GM12878 (cell line): ENCODE measurements at regions not wholly inside any gene's neighbourhood (a gene's known extent, or its start where the extent isn't known, plus 50 kb on each side); places are given as distances from the start of the nearest gene placed in this dataset.

Source experiments
- ATAC-seq: fragments of 200-7000 bp; cut with Tn5 transposase; 3 replicates; pipeline ENCODE4 v1.9.1; 2020; ENCODE audit warnings: mild to moderate bottlenecking, moderate library complexity
- BruUV-seq: library from RNA; stranded (reverse); fragments of 400-500 nt; replicated peaks from 2 replicates; lab custom pipeline; 2021; lab: Mats Ljungman, UMichigan
- CTCF ChIA-PET: fragments of 300-600 bp; sonication (Branson Sonifier 250); formaldehyde crosslinking; extraction: SDS; loops from one replicate; lab custom pipeline; 2021; ENCODE audit warnings: inconsistent platforms; lab: Yijun Ruan, JAX
- POLR2A ChIA-PET: fragments of 350-600 bp; formaldehyde crosslinking; extraction: SDS; loops from one replicate; lab custom pipeline; 2021; ENCODE audit warnings: inconsistent platforms; lab: Charles Lee
- RAD21 ChIA-PET: fragments of 300-600 bp; sonication (Branson Sonifier 250); formaldehyde crosslinking; loops from one replicate; lab custom pipeline; 2023; ENCODE audit warnings: antibody characterized with exemption; ENCODE audit not compliant: unreplicated experiment; lab: Charles Lee
- SMC1A ChIA-PET: fragments of 300-600 bp; sonication (Branson Sonifier 250); formaldehyde crosslinking; loops from one replicate; lab custom pipeline; 2023; ENCODE audit not compliant: unreplicated experiment, uncharacterized antibody; lab: Charles Lee
- DNase-seq: peaks from one replicate; pipeline ENCODE4 v3.0.0-alpha.2; 2011; ENCODE audit warnings: low read depth, low spot score
- FAIRE-seq: peaks from 3 replicates; lab custom pipeline; 2011; peaks lifted over from hg19 to GRCh38; lab: Jason Lieb, UNC
- H2AFZ ChIP-seq: 2 replicates; pipeline ENCODE4 v1.6.0; 2011; ENCODE audit warnings: low read depth, low read length, control low read depth; ENCODE audit not compliant: control insufficient read depth
- H3K27ac ChIP-seq: 2 replicates; pipeline ENCODE4 v1.5.1; 2011; ENCODE audit warnings: control low read depth; ENCODE audit not compliant: control insufficient read depth, insufficient read depth
- H3K27me3 ChIP-seq, 2 experiments: replicated peaks in 1 of 2; 2 replicates each; pipeline versions ENCODE4 v1.6.0 to v1.6.1; 2011; ENCODE audit warnings: low read length in 1 of 2; ENCODE audit not compliant: control insufficient read depth in 2 of 2, insufficient read depth in 2 of 2
- H3K36me3 ChIP-seq, 2 experiments: 2 replicates each; pipeline ENCODE4 v1.5.1; 2011; ENCODE audit warnings: low read length in 1 of 2; ENCODE audit not compliant: control insufficient read depth in 2 of 2, insufficient read depth in 2 of 2
- H3K4me1 ChIP-seq: 2 replicates; pipeline ENCODE4 v1.6.1; 2011; ENCODE audit warnings: mild to moderate bottlenecking, low read length, moderate library complexity, mixed read lengths; ENCODE audit not compliant: control insufficient read depth, insufficient read depth
- H3K4me2 ChIP-seq: 2 replicates; pipeline ENCODE4 v1.6.0; 2011; ENCODE audit warnings: control low read depth; ENCODE audit not compliant: control insufficient read depth, insufficient read depth
- H3K4me3 ChIP-seq: fragments of 200-600 bp; sonication (generic); 2 replicates; pipeline ENCODE4 v1.5.1; 2016
- H3K79me2 ChIP-seq: 2 replicates; pipeline ENCODE4 v1.6.0; 2011; ENCODE audit warnings: low read length; ENCODE audit not compliant: control insufficient read depth, insufficient read depth
- H3K9ac ChIP-seq: 2 replicates; pipeline ENCODE4 v1.8.0; 2011; ENCODE audit warnings: low read length, control low read depth, mixed read lengths; ENCODE audit not compliant: control insufficient read depth, insufficient read depth
- H3K9me3 ChIP-seq: replicated peaks from 3 replicates; pipeline ENCODE4 v1.5.1; 2011; ENCODE audit warnings: mild to moderate bottlenecking, low read length; ENCODE audit not compliant: control insufficient read depth, insufficient read depth
- H4K20me1 ChIP-seq: 2 replicates; pipeline ENCODE4 v1.6.0; 2011; ENCODE audit not compliant: control insufficient read depth, insufficient read depth
- ATF3 ChIP-seq: IDR thresholded peaks from 2 replicates; pipeline ENCODE4 v1.6.1; 2011; ENCODE audit warnings: low read depth, mild to moderate bottlenecking, low read length, moderate library complexity, borderline replicate concordance; ENCODE audit errors: extremely low read depth
- BMI1 ChIP-seq: fragments of 450-650 bp; IDR thresholded peaks from 2 replicates; pipeline ENCODE4 v1.6.1; 2016; ENCODE audit warnings: mild to moderate bottlenecking, moderate library complexity, borderline replicate concordance
- E2F4 ChIP-seq: IDR thresholded peaks from 2 replicates; pipeline ENCODE4 v1.6.1; 2012; ENCODE audit warnings: low read depth, low read length, improper control_type of control experiment
- FOXM1 ChIP-seq: IDR thresholded peaks from 2 replicates; pipeline ENCODE4 v1.6.1; 2012; ENCODE audit warnings: low read depth, mild to moderate bottlenecking, inconsistent platforms, low read length, moderate library complexity
- HDGF ChIP-seq: fragments of 450-650 bp; IDR thresholded peaks from 2 replicates; pipeline ENCODE4 v1.6.1; 2016; ENCODE audit warnings: antibody characterized with exemption
- MEF2A ChIP-seq: IDR thresholded peaks from 2 replicates; pipeline ENCODE4 v1.6.1; 2011; ENCODE audit warnings: low read depth, mild to moderate bottlenecking, low read length, moderate library complexity; ENCODE audit not compliant: insufficient read depth
- MEF2B ChIP-seq: fragments of 450-650 bp; IDR thresholded peaks from 2 replicates; pipeline ENCODE4 v1.6.1; 2018; ENCODE audit warnings: mild to moderate bottlenecking, moderate library complexity; ENCODE audit not compliant: partially characterized antibody, poor library complexity, severe bottlenecking
- NBN ChIP-seq: fragments of 450-650 bp; IDR thresholded peaks from 2 replicates; pipeline ENCODE4 v1.6.1; 2016
- NR2F1 ChIP-seq: fragments of 450-650 bp; conservative IDR thresholded peaks from 2 replicates; pipeline ENCODE4 v1.6.1; 2017; ENCODE audit warnings: mild to moderate bottlenecking
- SKIL ChIP-seq: fragments of 450-650 bp; IDR thresholded peaks from 2 replicates; pipeline ENCODE4 v1.6.1; 2017; ENCODE audit warnings: mild to moderate bottlenecking, low read depth, inconsistent platforms; ENCODE audit not compliant: poor library complexity, severe bottlenecking
- SMARCA5 ChIP-seq: fragments of 450-650 bp; IDR thresholded peaks from 2 replicates; pipeline ENCODE4 v1.6.1; 2017; ENCODE audit warnings: mild to moderate bottlenecking
- SMC3 ChIP-seq: IDR thresholded peaks from 2 replicates; pipeline ENCODE4 v1.6.1; 2011; ENCODE audit warnings: low read length, improper control_type of control experiment, borderline replicate concordance
- STAT1 ChIP-seq: fragments of 450-650 bp; conservative IDR thresholded peaks from 2 replicates; pipeline ENCODE4 v1.6.1; 2014; ENCODE audit warnings: antibody characterized with exemption, mild to moderate bottlenecking
- YBX1 ChIP-seq: fragments of 450-650 bp; IDR thresholded peaks from 2 replicates; pipeline ENCODE4 v1.6.1; 2016; ENCODE audit warnings: antibody characterized with exemption
- ZNF384 ChIP-seq: IDR thresholded peaks from 2 replicates; pipeline ENCODE4 v1.6.1; 2012; ENCODE audit warnings: low read depth, mild to moderate bottlenecking, low read length, improper control_type of control experiment, borderline replicate concordance
- ZSCAN29 ChIP-seq: fragments of 450-650 bp; IDR thresholded peaks from 2 replicates; pipeline ENCODE4 v1.6.1; 2017; ENCODE audit warnings: mild to moderate bottlenecking, moderate library complexity
- WGBS: methylation state at CpG from one replicate; pipeline ENCODE4 v1.1.6; 2016; ENCODE audit warnings: low lambda C conversion rate; ENCODE audit not compliant: insufficient replicate concordance, insufficient coverage; ENCODE audit errors: missing lambda C conversion rate; 5-methylcytosine and 5-hydroxymethylcytosine counted together
- in situ Hi-C: fragments of 300-500 bp; cut with MboI; formaldehyde crosslinking; loops from 9 replicates; pipeline ENCODE4 v1.14.3; 2018; ENCODE audit warnings: mixed read lengths
- intact Hi-C: fragments of 100-400 bp; cut with micrococcal nuclease; formaldehyde crosslinking; loops from one replicate; pipeline ENCODE4 v1.14.2; 2022; ENCODE audit not compliant: unreplicated experiment

GRCh38 chr7:94216944-94217461, 177.7 kb upstream of the COL1A2 start (continued):
- TF ChIP-seq ATF3 = no peak

GRCh38 chr7:94217766-94218165, 176.9 kb upstream of the COL1A2 start:
- ATAC-seq (no peak), DNase-seq (no peak), FAIRE-seq (no peak)
- Histone ChIP-seq H3K4me3 (no peak overlapping the region), H3K4me1 (no peaks in the 10 kb centered on the region), H3K9me3 (no peaks in the 10 kb centered on the region; the same call in 2 of the 3 replicates), H3K27ac (no peak overlapping the region), H3K9ac (no peak overlapping the region), H3K27me3 (no peaks in the 10 kb centered on the region), H4K20me1 (no peaks in the 10 kb centered on the region), H2AFZ (no peak overlapping the region), H3K79me2 (no peaks in the 10 kb centered on the region), H3K4me2 (no peak overlapping the region), H3K36me3 (no peaks in the 10 kb centered on the region)
- ChIA-PET CTCF (interaction anchor here (2.2 kb wide), 1 partner anchor 315 kb away, joined by 7 read pairs; no protein-coding TSS in a partner anchor), SMC1A (interaction anchor here (1.4 kb wide), 1 partner anchor 12 kb away, joined by 3 read pairs; no protein-coding TSS in a partner anchor), RAD21 (no interaction called here), POLR2A (no interaction called here)
- WGBS = 48% methylated on average over 2 of the region's 2 CpGs
- intact Hi-C loops = no loop called here
- TF ChIP-seq ZNF384 = no peak
- TF ChIP-seq SMARCA5 = no peak
- TF ChIP-seq HDGF = no peak
- TF ChIP-seq BMI1 = no peak
- no peak for TF ChIP-seq NBN
- no peak for TF ChIP-seq MEF2B
- no peak for TF ChIP-seq ZSCAN29
- TF ChIP-seq MEF2A = no peak
- no peak for TF ChIP-seq YBX1
- TF ChIP-seq FOXM1 = no peak
- TF ChIP-seq SMC3 = no peak
- TF ChIP-seq STAT1 = no peak
- TF ChIP-seq SKIL = no peak
- TF ChIP-seq NR2F1 = no peak
- no peak for TF ChIP-seq E2F4
- no TSS peak for BruUV-seq
- in situ Hi-C loops = no loop called here
